Urinary bladder (tissue), 3 donors: ENCODE measurements at regions not wholly inside any gene's neighbourhood (a gene's known extent, or its start where the extent isn't known, plus 50 kb on each side); places are given as distances from the start of the nearest gene placed in this dataset.
"Not testable (repeated sequence)": the region's sequence is repeated elsewhere in the genome, so short reads cannot be mapped to it uniquely, and the experiment has no call there.

Experiments used
- DNase-seq: peaks from one replicate; pipeline ENCODE4 v3.0.0-alpha.2; 2015; ENCODE audit errors: extremely low spot score
- H3K27ac ChIP-seq: one replicate; pipeline ENCODE4 v1.5.1; 2013; ENCODE audit warnings: low read depth, mild to moderate bottlenecking, moderate library complexity
- H3K36me3 ChIP-seq: one replicate; pipeline ENCODE4 v1.6.1; 2013; ENCODE audit warnings: mild to moderate bottlenecking, moderate library complexity; ENCODE audit not compliant: insufficient read depth
- H3K4me1 ChIP-seq: one replicate; pipeline ENCODE4 v1.6.1; 2013; ENCODE audit warnings: mild to moderate bottlenecking, moderate library complexity; ENCODE audit not compliant: insufficient read depth
- H3K4me3 ChIP-seq: one replicate; pipeline ENCODE4 v1.5.1; 2013; ENCODE audit warnings: low read depth, low read length
- WGBS: extraction: QIAGEN DNeasy Blood & Tissue Kit; methylation state at CpG from one replicate; pipeline ENCODE4 v1.1.7; 2013; 5-methylcytosine and 5-hydroxymethylcytosine counted together
- donor health status: healthy with polysubstance abuse.
- donor health status: healthy.

GRCh38 chr16:86888231-86889053 is 310.1 kb downstream of the FOXL1 start:
- H3K4me3 ChIP-seq, result no peak overlapping the region
- H3K36me3 ChIP-seq, result no peaks in the 10 kb centered on the region
- WGBS, result 74% methylated on average over 4 of the region's 4 CpGs
- no peak overlapping the region for H3K27ac ChIP-seq
- H3K4me1 ChIP-seq, result no peaks in the 10 kb centered on the region
- DNase-seq, result no peak

DNA sequence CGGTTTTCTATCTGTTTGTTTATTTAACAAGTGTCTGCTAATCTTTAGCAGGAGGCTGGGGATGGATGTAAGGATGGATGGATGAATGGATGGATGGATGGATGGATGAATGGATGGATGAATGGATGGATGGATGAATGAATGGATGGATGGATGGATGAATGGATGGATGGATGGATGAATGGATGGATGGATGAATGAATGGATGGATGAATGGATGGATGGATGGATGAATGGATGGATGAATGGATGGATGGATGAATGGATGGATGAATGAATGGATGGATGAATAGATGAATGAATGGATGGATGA is 310.7 kb downstream of the FOXL1 start:
- not testable (repeated sequence) for H3K4me1 ChIP-seq, DNase-seq, H3K36me3 ChIP-seq, H3K27ac ChIP-seq, H3K4me3 ChIP-seq
- WGBS, result 58% methylated on average over 1 of the region's 1 CpG

GRCh38 chr16:86889974-86890373 is 311.6 kb downstream of the FOXL1 start:
- DNase-seq, result no peak
- whole genome bisulfite sequencing, result 90% methylated on average over 3 of the region's 3 CpGs
- no peak overlapping the region for H3K4me3 ChIP-seq
- no peaks in the 10 kb centered on the region for H3K36me3 ChIP-seq
- H3K4me1 ChIP-seq, result no peaks in the 10 kb centered on the region
- no peak overlapping the region for H3K27ac ChIP-seq

- WGBS, result 71% methylated on average over 7 of the region's 7 CpGs
- DNase-seq, result no peak
- H3K4me3 ChIP-seq, result no peak overlapping the region
- no peak overlapping the region for H3K27ac ChIP-seq
- no peaks in the 10 kb centered on the region for H3K36me3 ChIP-seq
- H3K4me1 ChIP-seq, result no peaks in the 10 kb centered on the region
These were observed 312.8 kb downstream of the FOXL1 start for GRCh38 chr16:86891121-86891520.

- DNase-seq, result no peak
- Histone ChIP-seq H3K36me3 (no peaks in the 10 kb centered on the region), H3K4me1 (no peaks in the 10 kb centered on the region), H3K27ac (no peak overlapping the region), H3K4me3 (no peak overlapping the region)
- 94% methylated on average over 12 of the region's 12 CpGs for WGBS
These were observed 313.3 kb downstream of the FOXL1 start for GRCh38 chr16:86891631-86892030.

- no peaks in the 10 kb centered on the region for H3K4me1 ChIP-seq
- 32% methylated on average over 6 of the region's 6 CpGs for WGBS
- H3K36me3 ChIP-seq, result no peaks in the 10 kb centered on the region
- no peak overlapping the region for H3K4me3 ChIP-seq
- H3K27ac ChIP-seq, result no peak overlapping the region
- DNase-seq, result no peak
These were observed 314.2 kb downstream of the FOXL1 start for GRCh38 chr16:86892509-86892908.

DNA sequence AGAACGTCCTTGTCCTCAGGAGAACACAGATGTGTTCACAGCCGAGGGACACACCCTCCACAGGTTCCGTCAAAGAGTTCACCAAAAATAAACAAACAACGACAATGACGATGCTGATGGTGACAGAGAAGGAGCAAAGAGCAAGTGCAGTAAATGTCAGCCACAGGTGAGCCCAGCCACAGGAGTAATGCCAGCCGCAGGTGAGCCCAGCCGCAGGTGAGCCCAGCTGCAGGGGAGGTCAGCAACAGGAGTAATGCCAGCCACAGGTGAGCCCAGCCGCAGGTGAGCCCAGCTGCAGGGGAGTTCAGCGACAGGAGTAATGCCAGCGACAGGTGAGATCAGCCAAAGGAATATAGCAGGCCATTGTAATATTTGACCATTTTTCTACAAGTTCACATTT is 315.2 kb downstream of the FOXL1 start:
- WGBS, result 79% methylated on average over 10 of the region's 10 CpGs
- no peak for DNase-seq
- Histone ChIP-seq H3K4me3 (no peak overlapping the region), H3K4me1 (no peaks in the 10 kb centered on the region), H3K27ac (no peak overlapping the region), H3K36me3 (no peaks in the 10 kb centered on the region)

- DNase-seq, result no peak
- no peaks in the 10 kb centered on the region for H3K36me3 ChIP-seq
- 87% methylated on average over 24 of the region's 24 CpGs for WGBS
- H3K4me3 ChIP-seq, result no peak overlapping the region
- H3K4me1 ChIP-seq, result no peaks in the 10 kb centered on the region
- no peak overlapping the region for H3K27ac ChIP-seq
These were observed 315.7 kb downstream of the FOXL1 start for GRCh38 chr16:86894029-86894567.

GRCh38 chr16:86894925-86895324 is 316.6 kb downstream of the FOXL1 start:
- H3K4me3 ChIP-seq, result no peak overlapping the region
- no peak for DNase-seq
- WGBS, result 78% methylated on average over 15 of the region's 15 CpGs

GRCh38 chr16:86895606-86896005 is 317.3 kb downstream of the FOXL1 start:
- no peak for DNase-seq
- H3K4me3 ChIP-seq, result no peak overlapping the region
- WGBS, result 27% methylated on average over 11 of the region's 11 CpGs
- H3K4me1 ChIP-seq, result no peaks in the 10 kb centered on the region
- H3K36me3 ChIP-seq, result no peaks in the 10 kb centered on the region
- H3K27ac ChIP-seq, result no peak overlapping the region

More at GRCh38 chr16:86894925-86895324, 316.6 kb downstream of the FOXL1 start:
- Histone ChIP-seq H3K27ac (no peak overlapping the region), H3K36me3 (no peaks in the 10 kb centered on the region), H3K4me1 (no peaks in the 10 kb centered on the region)

DNA sequence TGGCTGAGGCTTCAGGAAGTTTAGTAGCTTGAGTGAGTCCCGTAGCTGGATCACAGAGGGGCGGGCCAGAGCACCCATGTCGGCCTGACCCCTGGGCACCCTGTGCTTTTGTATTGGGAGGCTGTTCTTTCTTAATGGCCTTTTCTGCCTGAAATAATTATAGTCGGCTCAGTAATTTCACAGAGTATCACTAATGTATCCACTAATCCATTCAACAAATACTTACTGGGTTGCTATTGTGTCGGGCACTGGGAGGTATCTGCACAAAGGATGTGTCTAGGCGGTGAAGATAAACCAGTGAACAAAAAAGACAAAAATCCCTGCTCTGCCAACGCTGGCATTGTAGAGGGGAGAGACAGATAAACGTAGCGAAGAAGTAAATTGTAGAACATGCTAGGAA is 318.6 kb downstream of the FOXL1 start:
- no peak overlapping the region for H3K4me3 ChIP-seq
- no peaks in the 10 kb centered on the region for H3K36me3 ChIP-seq
- no peaks in the 10 kb centered on the region for H3K4me1 ChIP-seq
- H3K27ac ChIP-seq, result no peak overlapping the region
- 88% methylated on average over 9 of the region's 9 CpGs for WGBS
- DNase-seq, result no peak

DNA sequence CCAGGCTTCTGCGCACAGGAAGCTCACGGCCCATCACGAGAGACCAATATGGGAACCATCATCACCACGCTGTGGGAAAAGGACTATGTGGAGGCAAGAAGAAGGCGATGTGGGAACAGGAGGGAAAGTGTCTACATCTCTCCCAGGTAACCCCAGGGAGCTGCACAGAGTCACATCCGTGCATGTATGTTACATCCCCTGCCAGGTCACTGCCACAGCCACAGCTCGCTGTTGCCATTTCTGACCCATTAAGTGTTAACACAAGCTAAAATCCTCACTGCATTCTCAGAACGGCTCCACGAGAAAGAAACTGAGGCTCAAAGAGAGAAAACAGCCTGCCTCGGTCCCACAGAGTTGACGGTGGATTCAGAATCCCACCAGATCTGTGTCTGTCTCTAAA is 319.1 kb downstream of the FOXL1 start:
- no peaks in the 10 kb centered on the region for H3K36me3 ChIP-seq
- no peak overlapping the region for H3K4me3 ChIP-seq
- WGBS, result 92% methylated on average over 11 of the region's 11 CpGs
- no peak overlapping the region for H3K27ac ChIP-seq
- H3K4me1 ChIP-seq, result no peaks in the 10 kb centered on the region
- DNase-seq, result no peak

GRCh38 chr16:86898386-86898785 is 320.0 kb downstream of the FOXL1 start:
- H3K36me3 ChIP-seq, result no peaks in the 10 kb centered on the region
- no peak for DNase-seq
- H3K27ac ChIP-seq, result no peak overlapping the region
- H3K4me3 ChIP-seq, result no peak overlapping the region
- WGBS, result 84% methylated on average over 5 of the region's 5 CpGs
- no peaks in the 10 kb centered on the region for H3K4me1 ChIP-seq

DNA sequence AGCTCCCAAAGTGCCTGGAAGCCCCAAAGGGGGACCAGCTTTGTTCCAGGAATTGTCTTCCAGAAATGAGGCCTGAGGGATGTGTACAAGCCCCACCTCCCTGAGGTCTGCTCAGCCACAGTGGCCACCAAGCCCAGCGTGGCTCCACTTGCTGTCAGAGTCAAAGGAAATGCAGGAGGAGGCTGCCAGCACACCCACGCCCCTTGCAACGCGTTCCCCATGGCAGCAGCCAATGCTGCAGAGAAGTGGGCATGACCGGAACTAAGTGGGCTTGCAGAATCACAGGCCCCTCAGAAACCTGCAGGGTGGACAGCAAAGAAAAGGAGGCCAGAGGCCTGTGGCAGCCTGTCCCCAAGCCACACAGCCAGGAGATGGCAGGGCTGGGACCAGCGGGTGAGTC is 320.8 kb downstream of the FOXL1 start:
- 85% methylated on average over 6 of the region's 6 CpGs for WGBS
- no peaks in the 10 kb centered on the region for H3K4me1 ChIP-seq
- DNase-seq, result no peak

More for the DNA sequence above, 320.8 kb downstream of the FOXL1 start:
- Histone ChIP-seq H3K27ac (no peak overlapping the region), H3K36me3 (no peaks in the 10 kb centered on the region), H3K4me3 (no peak overlapping the region)
